HT-29 (cell line): ENCODE measurements at regions not wholly inside any gene's neighbourhood (a gene's known extent, or its start where the extent isn't known, plus 50 kb on each side); places are given as distances from the start of the nearest gene placed in this dataset.
"Not testable (repeated sequence)": the region's sequence is repeated elsewhere in the genome, so short reads cannot be mapped to it uniquely, and the experiment has no call there.

Source experiments
- DNase-seq: peaks from one replicate; pipeline ENCODE4 v3.0.0-alpha.2; 2015; ENCODE audit warnings: low spot score

DNA sequence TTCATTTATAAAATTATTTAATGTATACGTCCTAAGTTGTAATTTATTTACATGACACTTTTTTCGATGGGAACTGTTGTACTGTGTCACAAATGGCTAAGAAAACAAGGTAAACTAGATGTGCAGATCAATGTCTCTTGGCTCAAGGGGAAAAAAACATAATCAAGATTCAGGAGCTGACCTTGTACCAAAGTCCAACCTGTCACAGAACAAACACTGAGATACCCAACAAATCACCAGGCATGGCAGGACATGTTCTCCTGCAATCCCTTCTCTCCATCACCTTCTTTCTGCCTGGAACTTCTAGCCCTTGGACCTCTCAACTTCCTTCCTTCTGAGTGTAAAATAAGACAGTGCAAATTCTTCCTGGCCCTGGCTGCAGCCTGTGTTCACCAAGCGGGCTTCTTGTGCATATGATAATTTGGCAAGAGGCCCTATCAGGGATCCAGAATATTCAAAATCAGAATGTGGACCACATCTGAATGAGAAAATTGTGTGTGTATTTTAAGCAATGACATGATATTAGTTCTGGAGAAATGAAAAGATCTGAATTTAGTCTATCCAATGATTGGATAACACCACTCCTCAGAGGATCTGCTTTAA, 445.9 kb downstream of the ZNF536 start:
- DNase-seq, result no peak

DNA sequence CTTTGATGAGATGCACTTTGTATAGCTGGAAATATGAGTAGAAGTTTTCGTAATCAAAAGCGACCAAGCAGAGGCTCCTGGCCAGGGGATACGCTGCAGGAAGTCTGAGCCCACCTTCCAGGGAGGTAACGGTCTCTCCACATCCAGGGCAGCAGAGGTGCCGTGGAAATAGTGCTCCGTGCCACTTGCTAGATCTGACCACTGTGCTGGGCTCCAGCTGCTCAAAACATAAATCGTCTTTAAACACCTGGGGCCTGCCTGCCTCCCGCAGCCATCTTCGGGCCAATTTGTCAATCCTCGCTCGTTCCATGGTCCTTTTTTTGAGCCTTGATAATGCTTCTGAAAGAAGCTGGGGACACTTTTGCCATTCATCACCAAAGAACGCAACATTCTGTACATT, 445.0 kb downstream of the ZNF536 start:
- no peak for DNase-seq

DNA sequence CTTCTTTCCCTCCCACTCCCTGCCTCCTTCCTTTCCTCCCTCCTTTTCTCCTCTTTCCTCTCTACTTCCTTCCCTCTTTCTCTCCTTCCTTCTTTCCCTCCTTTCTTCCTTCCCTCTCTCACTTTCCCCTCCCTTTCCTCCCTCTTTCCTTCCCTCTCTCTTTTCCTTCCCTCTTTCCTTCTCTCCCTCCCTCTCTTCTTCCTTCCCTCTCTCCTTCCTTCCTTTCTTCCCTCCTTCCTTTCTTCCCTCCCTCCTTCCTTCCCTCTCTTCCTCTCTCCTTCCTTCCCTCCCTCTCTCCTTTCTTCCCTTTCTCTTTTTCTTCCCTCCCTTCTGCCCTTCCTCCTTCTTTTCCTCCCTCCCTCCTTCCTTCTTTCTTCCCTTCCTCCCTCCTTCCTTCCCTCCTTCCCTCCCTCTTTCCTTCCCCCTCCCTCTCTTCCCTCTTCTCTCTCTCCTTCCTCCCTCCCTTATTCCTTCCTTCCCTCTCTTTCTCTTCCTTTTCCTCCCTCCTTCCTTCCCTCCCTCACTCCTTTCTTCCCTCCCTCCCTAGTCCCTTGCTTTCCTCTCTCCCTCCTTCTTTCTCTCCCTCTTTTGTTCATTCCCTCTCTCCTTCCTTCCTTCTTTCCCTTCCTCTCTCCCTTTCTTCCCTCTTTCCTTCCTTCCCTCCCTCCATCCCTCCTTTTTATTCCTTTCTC, 443.9 kb downstream of the ZNF536 start:
- no peak for DNase-seq

DNA sequence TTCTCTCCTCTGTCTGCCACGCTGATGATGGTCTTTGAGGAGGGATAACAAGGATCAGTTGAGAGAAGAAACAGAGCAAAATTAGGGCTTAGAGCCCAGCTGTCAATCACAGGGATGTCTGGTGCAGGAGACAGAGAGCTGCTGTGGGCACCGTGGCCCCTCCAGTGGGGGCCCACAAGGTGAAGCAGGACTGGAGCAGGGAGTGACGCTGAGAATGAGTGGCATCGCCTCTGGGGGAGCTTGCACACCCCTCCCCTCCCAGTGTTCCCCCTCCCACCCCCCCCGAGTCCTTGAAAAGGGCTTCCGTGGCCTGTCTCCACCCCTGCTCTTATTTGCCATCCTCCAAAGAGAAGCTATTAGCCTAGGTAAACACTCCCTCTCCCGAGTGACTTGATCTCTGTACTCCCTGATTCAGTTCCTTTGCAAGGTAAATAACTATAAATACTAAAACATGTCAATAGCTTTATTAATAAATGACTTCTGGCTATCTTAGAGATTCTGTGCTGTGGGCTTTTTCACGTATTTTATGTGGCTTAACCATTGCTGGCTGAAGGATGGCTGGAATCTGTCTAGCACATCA, 440.0 kb downstream of the ZNF536 start:
- DNase-seq, result no peak

DNA sequence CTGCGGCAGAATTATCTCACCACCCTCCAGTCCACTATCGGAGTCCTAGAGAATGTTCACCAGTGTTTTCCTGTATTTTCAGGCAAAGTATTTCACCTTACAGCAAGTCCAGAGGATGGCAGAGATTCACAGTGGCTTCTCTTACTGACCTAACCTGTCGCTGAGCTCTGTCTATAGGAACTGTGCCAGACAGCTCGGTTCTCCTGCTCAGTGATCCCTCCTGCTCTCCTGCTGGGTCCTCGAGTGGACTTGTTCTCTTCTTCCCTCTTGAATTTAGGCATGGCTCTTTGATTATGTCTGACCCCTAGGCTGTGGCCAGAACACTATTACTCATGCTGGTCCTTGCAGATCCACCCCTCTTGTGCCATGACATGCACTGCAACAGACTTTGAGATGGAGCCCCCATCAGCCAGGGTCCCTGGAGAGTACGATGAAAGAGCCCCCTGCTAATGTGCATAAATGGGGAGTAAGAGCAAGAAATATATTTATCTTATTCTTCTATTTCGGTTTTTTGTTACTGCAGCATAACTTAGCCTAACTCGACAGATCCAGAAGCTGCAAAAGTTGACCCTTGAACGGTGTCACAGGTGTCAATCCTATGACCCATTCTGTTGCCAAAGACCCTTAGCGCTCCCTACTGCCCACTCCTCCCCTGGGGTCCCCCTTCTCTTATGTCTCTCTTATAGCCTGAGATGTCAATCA, 439.4 kb downstream of the ZNF536 start:
- DNase-seq, result no peak

DNA sequence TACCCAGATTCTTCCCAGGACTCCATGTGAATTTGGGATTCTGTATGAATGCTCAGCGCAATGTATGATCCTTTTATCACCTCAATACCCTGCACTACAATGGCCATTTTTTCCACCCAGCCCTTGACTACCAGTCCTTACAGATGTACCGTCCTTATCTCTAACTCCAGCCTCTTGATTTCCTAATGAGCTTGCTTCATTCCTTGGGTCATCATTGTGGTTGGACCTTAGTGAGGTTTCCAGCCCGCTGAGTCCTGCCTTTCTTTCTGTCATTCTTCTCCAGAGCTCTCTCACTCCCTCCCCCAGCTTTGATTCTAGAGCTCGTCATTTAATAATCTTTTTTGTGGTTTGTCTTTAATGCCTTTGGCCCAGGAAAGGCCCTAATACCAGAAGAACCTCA, 438.5 kb downstream of the ZNF536 start:
- no peak for DNase-seq

DNA sequence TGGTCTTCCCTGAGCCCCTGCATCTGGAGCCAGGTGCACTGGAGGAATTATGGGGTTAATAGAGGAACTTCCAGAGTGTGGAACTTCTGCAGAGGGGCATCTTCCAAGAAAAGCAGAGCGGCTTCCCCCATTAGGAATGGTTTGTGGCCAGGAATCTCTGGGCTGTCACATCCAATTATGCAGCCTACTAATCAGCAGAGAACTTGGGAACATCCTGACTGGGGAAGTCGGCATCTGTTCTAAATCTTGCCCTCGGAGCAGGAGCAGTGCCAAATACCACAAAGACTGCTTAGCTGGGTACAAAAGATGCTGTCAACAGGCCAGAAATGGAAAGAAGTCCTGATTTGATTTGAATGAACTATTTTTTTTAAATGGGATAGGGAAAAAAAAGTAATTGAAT, 435.1 kb downstream of the ZNF536 start:
- no peak for DNase-seq

DNA sequence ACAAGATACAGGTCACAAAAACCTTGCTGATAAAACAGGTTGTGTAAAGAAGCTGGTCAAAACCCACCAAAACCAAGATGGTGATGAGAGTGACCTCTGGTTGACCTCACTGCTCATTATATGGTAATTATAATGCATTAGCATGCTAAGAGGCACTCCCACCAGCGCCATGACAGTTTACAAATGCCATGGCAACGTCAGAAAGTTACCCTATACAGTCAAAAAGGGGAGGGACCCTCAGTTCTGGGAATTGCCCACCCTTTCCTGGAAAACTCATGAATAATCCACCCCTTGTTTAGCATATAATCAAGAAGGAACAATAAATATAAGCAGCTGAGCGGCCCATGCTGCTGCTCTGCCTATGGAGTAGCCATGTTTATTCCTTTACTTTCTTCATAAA, 434.1 kb downstream of the ZNF536 start:
- DNase-seq, result no peak

DNA sequence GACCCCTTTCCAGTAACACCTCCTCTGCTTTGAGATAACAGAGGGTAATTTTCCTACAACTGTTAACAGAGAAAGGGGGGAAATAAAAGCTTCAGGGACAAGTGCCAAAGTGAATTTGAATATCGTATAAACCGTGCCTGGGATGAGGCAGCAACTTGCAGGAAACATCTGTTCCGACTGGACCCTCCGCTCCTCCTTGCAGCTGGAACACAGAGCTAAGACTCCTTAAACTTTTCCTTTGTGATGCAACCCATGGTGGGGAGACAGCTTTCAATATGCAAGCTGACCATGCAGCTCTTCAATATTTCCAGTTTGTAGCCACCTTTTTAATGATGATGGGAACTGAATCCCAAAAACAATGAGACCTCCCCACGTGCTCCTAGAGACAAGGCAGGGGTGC, 432.6 kb downstream of the ZNF536 start:
- no peak for DNase-seq

DNA sequence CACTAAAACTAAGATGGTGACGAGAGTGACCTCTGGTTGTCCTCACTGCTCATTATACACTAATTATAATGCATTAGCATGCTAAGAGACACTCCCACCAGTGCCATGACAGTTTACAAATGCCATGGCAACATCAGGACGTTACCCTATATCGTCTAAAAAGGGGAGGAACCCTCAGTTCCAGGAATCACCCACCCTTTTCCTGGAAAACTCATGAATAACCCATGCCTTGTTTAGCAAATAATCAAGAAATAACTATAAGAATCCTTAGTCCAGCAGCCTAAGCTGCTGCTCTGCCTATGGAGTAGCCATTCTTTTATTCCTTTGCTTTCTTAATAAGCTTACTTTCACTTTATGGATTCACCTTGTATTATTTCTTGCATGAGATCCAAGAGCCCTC, 432.1 kb downstream of the ZNF536 start:
- not testable (repeated sequence) for DNase-seq

DNA sequence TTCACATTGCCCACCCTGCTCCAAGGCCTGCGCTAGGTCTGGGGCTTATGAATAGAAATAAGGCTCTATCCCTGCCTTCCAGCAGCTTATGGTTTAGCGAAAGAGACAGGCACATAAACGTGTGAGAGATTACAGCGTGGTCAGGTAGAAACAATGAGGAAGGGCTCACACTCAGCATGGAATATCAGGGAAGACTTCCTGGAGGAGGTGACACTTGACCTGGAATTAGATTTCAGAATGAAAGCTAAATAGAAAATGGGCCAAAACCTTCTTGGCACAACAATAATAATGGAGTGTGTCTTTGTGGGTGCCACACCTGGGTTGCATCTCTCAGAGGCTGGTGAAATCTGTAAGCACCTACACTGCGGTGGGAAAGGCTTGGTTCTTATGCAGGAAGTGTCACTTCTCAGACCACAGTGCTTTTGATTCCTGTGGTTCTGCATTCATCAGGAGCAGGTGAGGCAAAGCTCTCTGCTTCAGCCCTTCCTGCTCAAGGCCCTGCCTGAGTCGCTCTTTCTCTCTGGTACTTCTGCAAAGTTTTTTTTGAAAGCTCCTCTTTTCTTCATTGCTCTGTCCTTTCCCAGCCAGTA, 430.3 kb downstream of the ZNF536 start:
- no peak for DNase-seq

DNA sequence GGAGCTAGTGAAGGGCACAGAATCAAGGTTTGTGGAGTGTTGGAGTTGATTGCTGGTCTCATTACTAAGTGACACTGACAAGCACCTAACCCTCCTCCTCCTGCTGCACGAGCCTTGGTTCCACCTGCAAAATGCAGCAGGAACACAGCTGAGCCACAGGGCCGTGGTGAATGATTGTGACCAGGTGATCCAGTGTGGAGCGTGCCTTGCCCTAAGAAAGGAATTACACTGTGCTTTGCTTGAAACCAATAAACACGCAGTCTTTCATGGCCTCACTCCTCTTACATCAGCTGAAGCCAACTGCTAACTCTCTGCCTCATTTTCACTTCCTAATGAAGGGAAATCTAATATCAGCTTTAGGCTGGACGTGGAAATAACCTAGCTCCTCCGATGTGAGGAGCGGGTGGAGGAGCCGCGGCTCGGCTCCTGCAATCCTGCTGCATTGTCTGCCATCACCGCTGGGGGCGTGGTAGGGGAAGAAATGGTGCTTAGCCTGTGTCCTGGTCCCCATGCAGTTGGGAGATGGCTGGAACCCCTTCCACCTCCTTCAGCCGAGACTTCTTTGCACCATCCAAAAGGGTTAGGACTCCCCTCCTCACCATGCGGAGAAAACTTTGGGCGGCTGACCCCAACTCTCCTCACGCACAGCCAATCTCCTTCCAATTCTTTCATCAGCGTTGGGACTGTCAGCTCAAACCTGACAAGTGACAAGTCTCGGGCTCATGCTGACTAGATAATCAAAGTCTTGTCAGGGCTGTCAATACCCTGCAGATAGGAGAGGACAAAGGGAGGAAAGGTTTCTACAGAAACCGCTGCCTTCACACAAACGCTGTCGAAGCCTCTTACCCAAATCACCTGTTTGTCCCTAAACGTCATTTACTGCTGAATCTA, 427.9 kb downstream of the ZNF536 start:
- DNase-seq, result peak; percentile 47

DNA sequence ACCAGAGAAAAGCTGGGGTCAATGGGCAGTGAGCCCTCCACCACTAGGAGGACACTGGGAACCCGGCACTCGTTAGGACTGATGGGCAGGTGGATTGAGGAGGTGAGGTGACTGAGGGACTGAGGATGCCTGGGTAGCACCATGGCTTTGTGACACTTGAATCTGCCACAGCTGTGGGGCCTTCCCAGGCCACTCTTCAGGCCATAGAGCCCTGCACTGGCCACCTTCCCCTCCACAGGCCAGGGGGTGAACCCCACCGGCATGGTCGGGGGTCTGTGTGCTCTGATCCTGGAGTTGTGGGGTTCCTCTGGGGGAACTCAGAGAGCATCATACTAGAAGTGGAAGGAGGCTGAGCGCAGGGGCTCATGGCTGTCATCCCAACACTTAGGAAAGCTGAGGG, 423.5 kb downstream of the ZNF536 start:
- DNase-seq, result no peak

DNA sequence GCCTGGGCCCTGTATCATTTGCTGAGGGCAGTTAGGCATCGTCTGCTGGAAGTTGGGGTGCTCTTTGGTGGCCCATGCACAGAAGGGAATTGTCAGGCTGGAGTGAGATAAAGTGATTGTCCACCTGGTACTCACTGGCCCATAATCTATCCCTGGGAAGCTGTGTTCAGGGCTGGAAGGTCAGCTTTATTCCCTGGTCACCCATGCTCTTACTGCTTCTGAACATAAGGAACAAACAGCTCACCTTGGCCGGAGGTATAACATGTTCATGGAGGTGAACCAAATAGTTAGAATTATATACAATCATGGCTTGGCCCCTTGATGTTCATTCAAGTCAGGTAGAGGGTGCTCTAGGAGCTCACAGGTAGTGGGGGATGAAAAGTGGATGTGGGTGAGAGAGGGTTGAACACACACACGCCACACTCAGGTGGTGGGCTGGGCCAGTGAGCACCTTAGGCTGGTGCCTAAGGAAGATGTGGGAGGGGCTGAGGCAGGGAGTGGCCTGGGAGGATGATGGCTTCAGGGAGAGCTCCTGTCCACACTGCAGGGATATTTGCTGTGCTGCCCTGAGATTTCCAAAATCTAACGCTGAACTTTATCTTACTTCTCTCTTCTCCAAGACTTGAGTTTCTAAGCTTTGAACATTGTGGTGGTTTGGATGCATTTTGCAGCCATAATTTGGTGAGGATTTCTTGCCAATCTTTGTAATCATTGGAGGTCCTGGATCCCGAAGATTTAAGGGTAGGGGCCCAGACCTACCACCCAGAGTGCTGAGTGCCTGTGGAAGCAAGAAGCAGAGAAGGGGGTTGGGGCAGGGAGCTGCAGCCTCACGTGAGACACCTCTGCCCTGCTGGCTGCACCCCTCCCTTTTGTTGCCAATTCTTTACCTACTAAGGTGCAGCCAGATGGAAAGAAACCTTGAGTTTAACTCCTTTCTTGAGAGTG, 420.6 kb downstream of the ZNF536 start:
- DNase-seq, result no peak

DNA sequence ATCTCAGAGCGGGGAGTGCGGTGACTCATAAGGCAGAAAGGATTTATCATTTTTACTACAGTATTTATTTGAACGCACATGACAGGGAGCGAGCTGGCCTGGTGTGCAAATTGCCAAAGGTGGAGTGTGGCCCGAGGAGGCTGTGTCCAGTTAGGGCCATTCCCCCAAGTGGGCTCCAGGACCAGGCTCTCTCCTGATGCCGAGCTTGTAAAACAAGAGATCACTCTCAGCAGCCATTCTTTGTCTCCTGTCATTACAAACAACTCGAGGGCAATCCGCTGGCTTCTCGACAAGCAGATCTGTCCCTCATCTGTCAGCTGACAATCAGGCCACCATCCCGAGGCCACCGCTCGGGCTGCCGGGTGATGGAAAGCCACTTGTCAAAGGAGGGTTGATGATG, 418.9 kb downstream of the ZNF536 start:
- DNase-seq, result no peak

DNA sequence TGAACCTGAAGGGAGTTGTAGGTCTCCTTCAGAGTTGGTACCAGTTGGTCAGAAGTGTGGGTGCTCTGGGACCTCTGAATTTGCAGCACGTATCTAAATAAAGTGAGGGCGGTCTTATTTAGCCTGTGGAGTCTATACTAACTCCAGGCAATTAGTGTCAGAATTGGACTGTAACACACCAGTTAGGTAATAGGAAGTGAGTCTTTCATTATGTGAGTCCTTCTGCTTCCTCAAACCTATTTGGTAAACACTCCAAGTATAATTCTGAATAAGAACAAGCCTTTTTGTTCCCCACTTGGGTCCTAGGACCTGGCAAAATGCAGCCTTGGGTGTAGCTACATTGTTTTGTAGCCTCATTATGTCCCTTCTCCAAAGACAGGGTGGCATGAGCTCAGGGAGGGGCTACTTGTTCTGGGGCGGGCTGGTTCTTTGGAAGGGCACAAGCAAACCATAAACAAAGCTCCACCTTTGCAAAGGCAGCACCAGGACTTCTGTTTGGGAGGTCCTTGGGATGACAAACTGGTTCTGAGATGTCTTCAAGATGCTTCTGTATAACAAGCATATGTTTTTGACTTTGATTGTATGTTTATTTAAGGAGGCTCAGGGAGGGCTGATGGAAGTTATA, 418.0 kb downstream of the ZNF536 start:
- no peak for DNase-seq

DNA sequence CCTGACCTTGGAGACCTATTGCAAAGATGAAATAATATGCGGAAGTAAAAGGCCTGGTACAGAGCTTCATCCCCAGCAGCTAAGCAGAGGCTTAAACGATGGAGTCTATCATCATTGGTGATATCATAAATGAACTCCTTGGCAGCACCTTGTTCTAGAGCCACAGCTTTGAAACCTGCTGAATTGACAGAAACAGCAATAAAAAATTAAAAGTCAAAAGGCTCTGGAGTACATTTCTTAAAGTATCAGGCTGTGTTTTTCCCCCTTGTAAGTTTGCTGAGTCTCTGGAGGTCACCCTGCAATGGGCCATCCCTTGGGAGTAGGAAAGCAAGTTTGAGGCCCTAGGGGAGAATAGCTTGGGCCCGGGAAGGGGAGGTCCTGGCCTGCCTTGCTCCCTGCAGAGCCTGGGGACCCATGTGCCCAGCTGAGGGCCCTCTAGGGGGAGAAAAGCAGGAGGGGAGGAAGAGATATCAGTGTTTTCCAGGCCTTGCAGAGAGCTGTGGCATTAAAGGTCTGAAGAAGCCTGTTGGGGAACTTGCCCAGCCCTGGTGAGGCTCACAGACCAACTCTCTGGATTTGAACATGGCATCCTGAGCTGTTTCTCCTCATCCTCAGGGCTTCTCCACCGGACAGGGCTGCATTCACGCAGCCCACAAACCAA, 416.1 kb downstream of the ZNF536 start:
- no peak for DNase-seq

DNA sequence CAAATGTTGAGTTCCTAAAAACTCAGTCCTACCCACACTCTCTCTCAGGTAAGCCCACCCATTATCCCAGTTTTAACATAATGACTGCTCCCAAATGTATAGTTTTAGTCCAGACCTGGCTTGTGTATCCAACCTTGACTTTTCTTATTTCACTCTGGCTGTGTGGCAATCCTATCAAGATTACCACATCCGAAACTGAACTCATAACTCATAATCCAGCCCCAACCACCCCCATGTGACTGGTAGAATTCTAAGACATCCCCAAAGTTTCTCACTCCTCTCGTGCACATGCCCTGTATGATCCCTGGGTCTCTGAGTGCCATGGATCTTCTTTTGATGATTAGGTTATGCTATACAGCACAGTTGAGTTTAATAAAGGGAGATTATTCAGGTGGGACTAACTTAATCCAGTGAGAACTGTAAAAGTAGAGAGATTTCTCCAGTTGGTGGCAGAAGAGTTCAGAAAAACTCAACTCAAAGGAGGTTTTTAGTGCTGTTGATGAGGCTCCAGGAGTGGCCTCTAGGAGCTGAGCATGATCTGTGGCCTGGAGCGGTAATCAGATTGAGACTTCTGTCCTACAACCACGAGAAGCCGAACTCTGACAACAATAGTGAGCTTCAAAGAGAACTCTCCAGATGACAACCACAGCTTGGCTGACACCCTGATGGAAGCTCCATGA, 413.4 kb downstream of the ZNF536 start:
- no peak for DNase-seq
